ENCODE measurements at regions not wholly inside any gene's neighbourhood (a gene's known extent, or its start where the extent isn't known, plus 50 kb on each side); places are given as distances from the start of the nearest gene placed in this dataset.

DNA sequence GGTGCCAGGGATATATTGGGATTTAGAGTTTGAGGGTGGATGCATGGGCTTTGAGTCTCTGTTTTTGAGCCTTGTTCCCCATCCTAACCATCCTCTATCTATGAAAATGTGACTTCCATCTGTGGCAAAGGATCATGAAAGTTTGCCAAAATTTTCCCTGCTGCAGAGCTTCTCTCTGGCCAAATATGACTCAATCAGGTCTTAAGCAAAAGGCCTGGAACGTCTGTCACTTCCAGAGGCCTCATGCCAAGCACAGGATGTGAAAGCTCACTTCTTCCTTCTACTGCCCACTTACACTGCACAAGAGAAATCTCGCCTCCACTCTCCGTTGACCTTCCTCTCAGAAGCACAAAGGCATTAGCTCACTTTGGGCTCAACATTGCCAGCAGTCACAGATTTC lies 696.9 kb upstream of the NRP1 start:
- TF ChIP-seq, protein P1, sequence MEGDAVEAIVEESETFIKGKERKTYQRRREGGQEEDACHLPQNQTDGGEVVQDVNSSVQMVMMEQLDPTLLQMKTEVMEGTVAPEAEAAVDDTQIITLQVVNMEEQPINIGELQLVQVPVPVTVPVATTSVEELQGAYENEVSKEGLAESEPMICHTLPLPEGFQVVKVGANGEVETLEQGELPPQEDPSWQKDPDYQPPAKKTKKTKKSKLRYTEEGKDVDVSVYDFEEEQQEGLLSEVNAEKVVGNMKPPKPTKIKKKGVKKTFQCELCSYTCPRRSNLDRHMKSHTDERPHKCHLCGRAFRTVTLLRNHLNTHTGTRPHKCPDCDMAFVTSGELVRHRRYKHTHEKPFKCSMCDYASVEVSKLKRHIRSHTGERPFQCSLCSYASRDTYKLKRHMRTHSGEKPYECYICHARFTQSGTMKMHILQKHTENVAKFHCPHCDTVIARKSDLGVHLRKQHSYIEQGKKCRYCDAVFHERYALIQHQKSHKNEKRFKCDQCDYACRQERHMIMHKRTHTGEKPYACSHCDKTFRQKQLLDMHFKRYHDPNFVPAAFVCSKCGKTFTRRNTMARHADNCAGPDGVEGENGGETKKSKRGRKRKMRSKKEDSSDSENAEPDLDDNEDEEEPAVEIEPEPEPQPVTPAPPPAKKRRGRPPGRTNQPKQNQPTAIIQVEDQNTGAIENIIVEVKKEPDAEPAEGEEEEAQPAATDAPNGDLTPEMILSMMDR (IDR thresholded peaks at IDR 0.05), result no peak
- no peak for TF ChIP-seq POLR2A (IDR thresholded peaks at IDR 0.05)

Measured in adrenal gland (tissue), 5 donors.